GF-D8 (cell line): ENCODE measurements at regions not wholly inside any gene's neighbourhood (a gene's known extent, or its start where the extent isn't known, plus 50 kb on each side); places are given as distances from the start of the nearest gene placed in this dataset.
"Not testable (repeated sequence)": the region's sequence is repeated elsewhere in the genome, so short reads cannot be mapped to it uniquely, and the experiment has no call there.

ENCODE experiments used
- DNase-seq: peaks from one replicate; lab custom pipeline; 2025; lab: John Stamatoyannopoulos, UW

- DNase-seq: no peak
These were observed 121.3 kb upstream of the SALL4 start for GRCh38 chr20:51923633-51924032.

GRCh38 chr20:51922812-51923211 is 120.5 kb upstream of the SALL4 start:
- not testable (repeated sequence) for DNase-seq

- DNase-seq: no peak
These were observed 116.2 kb upstream of the SALL4 start for GRCh38 chr20:51918561-51918960.

DNA sequence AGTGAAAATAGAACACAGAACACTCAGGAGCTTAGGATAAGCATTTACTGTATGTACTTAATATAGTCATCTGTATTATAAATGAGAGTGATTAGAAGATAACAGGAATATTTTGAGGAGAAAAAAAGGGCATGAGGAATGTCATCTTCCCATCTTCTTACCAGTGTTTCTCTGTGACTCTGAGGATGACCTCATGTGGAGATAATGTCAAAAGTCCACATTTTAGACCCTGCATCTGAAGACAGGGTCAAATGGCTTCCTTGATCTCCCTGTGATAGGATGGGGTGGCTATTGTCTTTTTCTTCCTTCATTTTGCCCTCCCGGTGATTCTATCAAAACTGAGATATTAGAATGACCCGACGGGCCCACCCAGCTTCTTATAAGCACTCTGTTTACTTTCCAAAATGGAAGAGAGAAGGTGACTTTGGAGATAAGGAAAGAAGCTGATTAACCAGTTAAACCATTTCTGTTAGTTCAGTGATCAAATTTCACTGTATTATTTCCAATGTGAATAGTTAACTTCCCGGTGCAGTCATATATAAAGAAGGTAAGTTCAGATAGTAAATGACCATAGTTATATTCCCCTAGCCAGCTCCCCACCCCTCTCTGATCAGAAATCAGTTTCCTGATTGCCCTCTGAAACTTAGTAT is 115.7 kb upstream of the SALL4 start:
- no peak for DNase-seq

- DNase-seq: no peak
These were observed 113.9 kb upstream of the SALL4 start for GRCh38 chr20:51916244-51916643.

DNA sequence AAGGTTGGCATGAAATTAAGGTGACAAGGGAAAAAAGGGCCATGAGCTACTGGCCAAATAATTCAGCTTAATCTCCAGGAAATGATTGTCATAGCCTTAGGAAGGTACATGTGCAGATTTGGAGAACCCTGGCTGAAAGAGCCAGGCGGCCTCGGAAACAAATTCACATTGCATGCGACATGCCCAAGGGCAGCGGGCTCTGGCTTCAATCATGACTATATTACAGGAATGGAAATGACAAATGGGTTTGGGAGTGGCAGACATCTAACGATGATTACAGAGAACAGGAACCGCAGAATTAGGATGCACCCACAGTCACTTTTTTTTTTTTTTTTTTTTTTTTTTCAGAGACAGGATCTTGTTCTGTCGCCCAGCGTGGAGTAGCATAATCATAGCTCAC is 112.4 kb upstream of the SALL4 start:
- no peak for DNase-seq

- no peak for DNase-seq
These were observed 108.2 kb upstream of the SALL4 start for GRCh38 chr20:51910321-51911050.

GRCh38 chr20:51906679-51907078 is 104.4 kb upstream of the SALL4 start:
- DNase-seq: no peak

- no peak for DNase-seq
These were observed 103.7 kb upstream of the SALL4 start for GRCh38 chr20:51906049-51906448.

GRCh38 chr20:51902933-51903332 is 100.6 kb upstream of the SALL4 start:
- DNase-seq: no peak

DNA sequence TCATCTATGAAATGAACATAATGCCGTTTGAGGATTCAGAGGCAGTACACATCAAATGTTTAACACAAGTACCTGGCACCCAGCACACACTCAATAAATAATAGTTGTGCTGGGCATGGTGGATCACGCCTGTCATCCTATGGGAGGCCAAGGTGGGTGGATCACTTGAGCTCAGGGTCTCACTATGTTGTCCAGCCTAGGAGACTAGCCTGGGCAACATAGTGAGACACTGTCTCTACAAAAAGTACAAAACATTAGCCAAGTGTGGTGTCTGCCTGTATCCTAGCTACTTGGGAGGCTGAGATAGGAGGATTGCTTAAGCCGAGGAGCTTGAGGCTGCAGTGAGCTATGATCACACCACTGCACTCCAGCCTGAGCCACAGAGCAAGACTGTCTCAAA is 98.1 kb upstream of the SALL4 start:
- no peak for DNase-seq

- no peak for DNase-seq
These were observed 97.4 kb upstream of the SALL4 start for GRCh38 chr20:51899674-51900073.

DNA sequence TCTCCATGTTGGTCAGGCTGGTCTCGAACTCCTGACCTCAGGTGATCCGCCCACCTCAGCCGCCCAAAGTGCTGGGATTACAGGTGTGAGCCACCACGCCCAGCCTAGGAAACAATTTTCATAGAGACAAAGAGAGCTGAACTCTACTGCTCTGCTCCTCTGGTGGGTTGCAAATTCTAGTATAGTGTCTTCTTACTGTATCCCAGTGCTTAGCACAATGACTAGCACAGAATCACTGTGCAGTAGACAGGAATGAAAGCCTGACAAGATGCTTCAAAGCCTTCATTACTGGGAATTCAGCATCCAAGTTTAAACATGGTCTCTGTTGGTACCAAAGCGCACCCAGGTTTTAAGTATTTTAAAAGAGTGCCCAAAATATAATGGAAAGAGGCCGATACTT is 96.5 kb upstream of the SALL4 start:
- no peak for DNase-seq

DNA sequence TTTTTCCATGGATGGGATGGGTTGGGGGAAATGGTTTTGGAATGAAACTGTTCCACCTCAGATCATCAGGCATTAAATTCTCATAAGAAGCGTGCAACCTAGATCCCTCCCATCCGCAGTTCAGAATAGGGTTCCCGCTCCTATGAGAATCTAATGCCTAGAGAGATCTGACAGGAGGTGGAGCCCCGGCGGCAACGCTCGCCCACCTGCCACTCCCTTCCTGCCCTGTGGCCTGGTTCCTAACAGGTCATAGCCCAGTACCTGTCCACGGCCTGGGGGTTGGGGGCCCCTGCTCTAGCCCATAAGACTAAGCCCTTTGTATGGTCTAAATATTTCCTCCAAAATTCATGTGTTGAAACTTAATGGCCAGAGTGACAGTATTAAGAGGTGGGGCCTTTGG is 92.3 kb upstream of the SALL4 start:
- no peak for DNase-seq

DNA sequence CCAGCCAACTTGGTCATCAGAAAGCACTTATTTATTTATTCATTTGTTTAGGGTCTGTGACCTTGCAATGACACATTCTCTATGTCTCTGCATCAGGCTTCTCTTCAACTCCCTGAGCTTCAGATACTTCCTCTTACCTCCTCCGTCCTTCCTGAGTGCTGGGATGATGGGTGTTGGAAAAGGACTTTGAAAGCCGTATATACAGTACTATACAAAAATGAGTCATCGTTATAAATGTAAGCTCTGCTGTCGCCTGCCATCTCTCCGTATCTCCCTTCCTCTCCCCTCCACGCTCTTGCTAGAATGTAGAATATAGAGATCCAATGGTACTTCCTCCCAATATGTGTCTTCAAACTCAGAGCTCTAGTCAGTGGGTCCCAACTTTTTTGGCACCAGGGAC is 91.9 kb upstream of the SALL4 start:
- DNase-seq: no peak

- no peak for DNase-seq
These were observed 91.4 kb upstream of the SALL4 start for GRCh38 chr20:51893723-51894122.

DNA sequence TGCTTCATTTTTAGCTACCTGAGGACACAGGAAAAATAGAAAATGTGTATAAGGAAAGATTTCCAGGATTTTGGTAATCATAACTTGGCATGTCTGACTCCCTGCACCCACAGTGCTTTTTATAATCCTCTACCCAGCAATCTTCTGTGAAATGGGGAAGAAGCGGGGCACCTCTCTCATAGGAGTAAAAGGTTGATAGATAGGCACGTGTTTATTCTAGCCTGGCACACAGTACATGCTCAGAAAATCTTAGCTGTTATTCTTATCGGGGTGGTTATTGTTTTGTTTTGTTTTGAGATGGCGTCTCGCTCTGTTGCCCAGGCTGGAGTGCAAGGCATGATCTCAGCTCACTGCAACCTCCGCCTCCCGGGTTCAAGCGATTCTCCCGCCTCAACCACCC is 87.7 kb upstream of the SALL4 start:
- no peak for DNase-seq

DNA sequence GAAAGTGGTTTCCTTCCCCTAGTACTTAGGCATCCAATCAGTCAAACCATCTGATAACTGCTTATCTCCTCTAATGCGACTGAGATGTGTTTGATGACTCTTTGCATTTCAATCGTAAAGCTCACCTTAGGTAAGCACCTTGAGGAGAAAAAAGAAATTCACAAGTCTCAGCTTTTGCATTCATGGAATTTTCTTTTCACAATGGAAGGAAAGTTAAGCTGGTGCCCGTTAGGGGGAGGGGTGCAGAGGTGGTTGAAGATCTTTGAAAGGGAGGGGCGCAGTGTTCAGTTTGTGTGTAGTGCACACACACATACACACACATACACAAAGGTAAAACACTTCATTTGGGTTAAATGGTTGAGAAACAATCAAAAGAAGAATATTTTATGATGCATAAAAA is 87.1 kb upstream of the SALL4 start:
- DNase-seq: no peak

DNA sequence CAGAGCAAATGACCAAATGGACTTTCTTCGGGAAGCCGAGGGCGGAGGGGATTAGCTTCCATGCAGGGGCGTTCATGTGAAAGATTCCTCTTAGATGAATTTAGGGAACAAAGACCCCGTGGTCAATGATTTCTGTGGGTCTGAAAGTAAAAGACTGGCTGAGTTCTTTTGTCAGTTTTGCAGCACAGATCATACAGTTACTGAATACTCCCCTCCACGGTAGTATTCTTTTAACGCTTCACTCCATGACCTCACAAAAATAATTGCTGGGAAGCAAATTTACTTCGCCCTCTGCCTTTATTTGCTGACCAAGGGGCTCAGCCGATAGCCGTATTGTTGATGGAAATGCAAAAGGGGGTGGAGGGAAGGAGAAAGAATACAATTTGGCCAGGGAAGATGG is 86.0 kb upstream of the SALL4 start:
- no peak for DNase-seq

GRCh38 chr20:51886891-51887608 is 84.7 kb upstream of the SALL4 start:
- no peak for DNase-seq

GRCh38 chr20:51886341-51886740 is 84.0 kb upstream of the SALL4 start:
- DNase-seq: no peak

DNA sequence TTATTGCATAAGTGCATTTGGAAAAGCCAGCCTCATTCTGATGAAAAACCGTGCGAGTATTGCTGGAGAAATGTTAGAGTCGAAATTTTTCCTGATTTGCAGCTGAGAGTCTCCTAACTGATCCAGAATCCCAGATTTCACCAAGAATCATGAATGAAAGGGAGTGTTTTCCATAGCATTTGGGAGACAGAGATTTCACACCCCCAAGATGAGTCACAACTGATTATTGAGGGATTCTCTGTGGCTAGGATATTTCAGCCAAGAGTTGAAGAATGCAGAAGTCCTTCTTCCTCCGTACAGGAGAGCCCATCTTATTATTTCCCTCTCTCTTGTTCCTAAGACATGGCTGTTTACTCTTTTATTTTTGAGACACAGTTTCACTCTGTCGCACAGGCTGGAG is 82.2 kb upstream of the SALL4 start:
- DNase-seq: no peak

DNA sequence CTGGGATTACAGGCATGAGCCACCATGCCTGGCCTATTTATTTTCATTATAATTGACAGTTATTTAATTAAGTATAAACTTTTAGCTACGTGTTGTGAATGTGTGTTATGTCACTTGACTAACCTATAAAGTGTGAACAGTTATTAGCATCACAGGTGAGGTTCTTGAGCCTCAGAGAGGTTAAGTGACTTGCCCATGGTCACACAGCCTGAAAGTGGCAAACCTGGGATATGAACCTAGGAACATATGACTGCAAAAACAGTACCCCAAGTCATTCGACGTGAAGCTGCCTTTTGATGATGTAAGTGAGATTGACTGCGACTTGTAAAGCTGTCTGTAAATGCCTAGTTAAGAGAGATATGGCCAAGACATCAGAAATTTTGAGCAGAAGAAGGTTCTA is 77.9 kb upstream of the SALL4 start:
- DNase-seq: no peak
